Umbilical cord (tissue), 1 donor: ENCODE measurements at regions not wholly inside any gene's neighbourhood (a gene's known extent, or its start where the extent isn't known, plus 50 kb on each side); places are given as distances from the start of the nearest gene placed in this dataset.
"Not testable (repeated sequence)": the region's sequence is repeated elsewhere in the genome, so short reads cannot be mapped to it uniquely, and the experiment has no call there.

ENCODE experiments used
- DNase-seq: peaks from one replicate; pipeline ENCODE4 v3.0.0-alpha.2; 2015; ENCODE audit warnings: low spot score

DNA sequence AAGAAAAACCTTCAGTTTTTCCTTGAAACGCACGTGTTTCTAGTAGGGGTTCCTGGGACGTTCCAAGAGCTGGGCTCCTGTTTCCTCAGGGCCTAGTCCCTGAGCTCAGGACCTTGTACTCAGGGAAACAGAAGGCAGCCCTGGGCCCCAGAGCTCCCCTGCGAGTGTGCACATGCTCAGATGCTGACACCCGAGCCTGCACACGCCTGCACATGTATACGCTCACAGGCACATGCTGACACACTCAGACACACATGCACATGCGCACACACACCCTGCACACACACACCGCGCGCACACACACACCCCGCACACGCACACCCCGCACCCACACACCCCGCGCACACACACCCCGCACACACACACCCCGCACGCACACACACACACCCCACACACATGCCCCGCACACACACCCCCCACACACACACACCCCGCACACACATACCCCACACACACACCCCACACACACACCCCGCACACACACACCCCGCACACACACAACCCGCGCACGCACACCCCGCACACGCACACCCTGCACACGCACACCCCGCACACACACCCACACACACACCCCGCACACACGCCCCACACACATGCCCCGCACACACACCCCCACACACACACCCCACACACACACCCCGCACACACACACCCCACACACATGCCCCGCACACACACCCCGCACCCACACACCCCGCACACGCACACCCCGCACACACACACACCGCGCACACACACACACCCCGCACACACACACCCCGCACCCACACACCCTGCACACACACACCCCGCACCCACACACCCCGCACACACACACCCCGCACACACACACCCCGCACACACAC, 52.2 kb downstream of the CALML3 start:
- DNase-seq: no peak

- not testable (repeated sequence) for DNase-seq
These were observed 55.3 kb downstream of the CALML3 start for GRCh38 chr10:5580038-5580428.

DNA sequence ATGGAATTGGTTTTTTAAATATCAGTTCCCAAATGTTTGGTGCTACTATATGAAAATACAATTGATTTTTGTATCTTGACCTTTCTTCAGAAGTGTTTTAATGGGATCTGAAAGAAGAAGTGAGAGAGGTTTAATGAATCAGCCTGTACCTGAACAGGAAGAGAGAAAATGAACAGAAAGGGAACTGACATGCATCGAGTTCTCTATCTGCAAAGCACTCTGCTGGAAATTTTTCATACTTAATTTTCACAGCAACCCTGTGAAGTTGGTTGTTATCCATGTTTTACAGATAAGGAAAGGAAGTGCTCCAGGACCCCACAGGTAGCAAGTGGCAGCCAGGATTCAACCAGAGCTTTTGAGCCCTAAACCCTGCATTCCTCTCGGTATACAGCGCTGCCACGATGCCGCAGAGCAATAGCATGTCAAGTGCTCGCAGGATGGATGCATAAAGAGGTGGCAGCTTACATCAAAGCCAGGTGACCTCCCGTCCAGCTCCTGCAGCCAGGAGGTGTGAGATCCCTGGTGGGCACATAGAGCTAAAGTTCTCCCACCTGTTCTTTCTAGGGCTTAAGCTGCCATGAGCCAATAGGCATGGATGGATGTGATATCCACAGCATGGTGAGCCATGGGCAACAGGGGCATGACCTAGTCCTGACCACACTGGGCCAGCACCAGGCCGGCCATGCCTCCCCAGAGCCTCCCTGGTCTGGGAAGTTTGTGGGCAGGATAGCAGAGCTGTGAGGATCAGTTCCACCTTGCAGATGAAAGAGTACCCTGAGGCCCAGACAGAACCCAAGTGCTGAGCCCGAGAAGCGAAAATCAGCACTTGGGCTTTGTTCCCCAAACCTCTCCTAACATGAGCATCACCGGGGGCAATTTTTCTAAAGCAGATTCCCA, 57.2 kb downstream of the CALML3 start:
- no peak for DNase-seq

DNA sequence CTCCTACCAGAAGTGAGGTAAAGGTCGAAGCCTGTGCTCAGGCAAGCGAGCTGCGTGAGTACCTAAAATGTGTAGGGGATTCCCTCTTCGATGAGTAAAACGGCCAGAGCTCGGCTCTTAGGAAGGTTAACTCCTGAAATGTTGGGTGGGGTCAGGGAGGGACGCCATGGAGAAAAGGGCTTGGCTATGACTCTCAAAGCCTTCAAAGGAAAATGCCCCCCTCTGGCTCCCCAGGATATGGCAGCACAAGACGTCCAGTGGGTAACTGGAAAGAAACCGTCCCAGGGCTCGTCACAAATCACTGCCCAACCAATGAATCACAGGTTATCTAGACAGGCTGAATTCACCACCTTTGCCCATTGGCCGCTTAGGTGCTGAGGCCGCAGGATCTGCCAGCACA, 58.0 kb downstream of the CALML3 start:
- DNase-seq: no peak

DNA sequence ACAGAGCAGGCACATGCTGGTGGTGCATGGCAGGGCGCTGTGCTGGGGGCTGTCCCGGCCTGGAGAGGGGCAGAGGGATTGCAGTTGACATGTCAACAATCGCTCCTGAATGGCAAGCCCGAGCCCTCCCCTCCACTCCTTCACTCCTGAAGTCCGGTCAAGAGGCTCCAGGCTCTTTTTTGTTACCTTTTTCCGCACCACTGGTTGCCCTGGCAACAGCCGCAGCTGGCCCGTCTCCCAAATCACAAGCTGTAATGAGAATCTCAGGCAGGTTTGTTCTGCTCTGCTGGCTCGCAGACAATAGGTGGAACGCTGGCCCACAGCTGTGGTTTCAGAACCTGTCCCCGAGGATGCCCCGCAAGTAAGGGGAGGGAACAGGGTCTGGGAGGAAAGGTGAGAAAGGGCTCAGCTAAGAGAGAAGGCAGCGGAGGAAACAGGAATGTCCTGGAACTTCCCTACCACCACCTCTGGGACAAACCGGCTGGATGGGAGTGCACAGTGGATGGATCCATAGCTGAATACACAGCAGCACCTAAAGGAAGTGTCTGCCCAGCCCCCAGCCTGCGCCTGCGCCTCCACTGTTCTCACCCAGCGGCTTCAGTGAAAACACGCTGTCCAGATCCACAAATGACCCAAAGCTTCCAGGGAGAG, 58.9 kb downstream of the CALML3 start:
- DNase-seq: no peak

DNA sequence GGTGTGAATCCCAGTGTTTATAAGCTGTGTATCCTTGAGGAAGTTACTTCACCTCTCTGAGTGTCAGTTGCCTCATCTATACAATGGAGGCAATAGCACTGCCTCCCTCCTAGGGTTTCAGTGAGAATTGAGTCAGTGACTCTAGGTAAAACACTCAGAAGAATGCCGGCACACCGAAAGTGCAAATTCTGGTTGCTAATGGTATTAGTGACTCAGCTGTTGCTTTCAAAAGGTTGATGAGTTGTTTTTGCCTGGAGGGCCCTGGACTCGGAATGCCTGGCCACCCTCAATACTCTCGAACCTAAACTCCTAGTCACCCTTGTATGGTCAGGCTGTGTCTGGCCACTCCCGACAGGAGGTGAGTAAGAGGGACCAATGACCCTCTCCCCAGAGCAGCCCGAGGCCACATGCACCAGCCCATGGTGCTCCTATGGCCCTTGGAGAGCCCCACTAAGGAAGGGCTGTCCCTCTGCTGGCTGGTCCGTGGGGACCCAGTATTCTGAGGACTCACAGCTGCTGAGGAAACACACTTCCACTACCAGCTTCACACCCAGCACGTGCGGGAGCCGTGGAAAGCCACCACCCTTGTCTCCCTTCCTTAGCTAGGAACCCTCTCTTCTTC, 60.2 kb downstream of the CALML3 start:
- DNase-seq: no peak

GRCh38 chr10:5585517-5586206, 60.9 kb downstream of the CALML3 start:
- no peak for DNase-seq

GRCh38 chr10:5587151-5588079, 62.7 kb downstream of the CALML3 start:
- DNase-seq: peak; percentile 75

DNA sequence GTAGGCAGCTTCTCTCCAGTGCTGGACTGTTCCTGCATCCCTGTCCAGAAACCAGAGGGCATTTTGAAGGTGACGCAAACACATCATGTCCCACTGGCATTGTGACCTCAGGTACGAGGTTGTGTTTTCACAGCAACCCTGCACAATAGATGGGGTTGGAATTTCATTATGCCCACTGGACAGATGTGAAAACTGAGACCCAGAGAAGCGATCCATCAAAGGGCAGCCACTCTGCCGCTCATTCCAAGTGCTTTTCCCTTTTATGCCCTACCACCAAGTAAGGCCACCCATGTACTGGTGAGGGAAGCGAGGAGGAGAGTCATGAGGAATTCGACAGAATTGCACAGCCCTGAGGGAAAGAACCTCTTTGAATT, 63.3 kb downstream of the CALML3 start:
- DNase-seq: no peak

GRCh38 chr10:5588603-5589002, 63.8 kb downstream of the CALML3 start:
- no peak for DNase-seq
